ENCODE measurements at regions not wholly inside any gene's neighbourhood (a gene's known extent, or its start where the extent isn't known, plus 50 kb on each side); places are given as distances from the start of the nearest gene placed in this dataset.

DNA sequence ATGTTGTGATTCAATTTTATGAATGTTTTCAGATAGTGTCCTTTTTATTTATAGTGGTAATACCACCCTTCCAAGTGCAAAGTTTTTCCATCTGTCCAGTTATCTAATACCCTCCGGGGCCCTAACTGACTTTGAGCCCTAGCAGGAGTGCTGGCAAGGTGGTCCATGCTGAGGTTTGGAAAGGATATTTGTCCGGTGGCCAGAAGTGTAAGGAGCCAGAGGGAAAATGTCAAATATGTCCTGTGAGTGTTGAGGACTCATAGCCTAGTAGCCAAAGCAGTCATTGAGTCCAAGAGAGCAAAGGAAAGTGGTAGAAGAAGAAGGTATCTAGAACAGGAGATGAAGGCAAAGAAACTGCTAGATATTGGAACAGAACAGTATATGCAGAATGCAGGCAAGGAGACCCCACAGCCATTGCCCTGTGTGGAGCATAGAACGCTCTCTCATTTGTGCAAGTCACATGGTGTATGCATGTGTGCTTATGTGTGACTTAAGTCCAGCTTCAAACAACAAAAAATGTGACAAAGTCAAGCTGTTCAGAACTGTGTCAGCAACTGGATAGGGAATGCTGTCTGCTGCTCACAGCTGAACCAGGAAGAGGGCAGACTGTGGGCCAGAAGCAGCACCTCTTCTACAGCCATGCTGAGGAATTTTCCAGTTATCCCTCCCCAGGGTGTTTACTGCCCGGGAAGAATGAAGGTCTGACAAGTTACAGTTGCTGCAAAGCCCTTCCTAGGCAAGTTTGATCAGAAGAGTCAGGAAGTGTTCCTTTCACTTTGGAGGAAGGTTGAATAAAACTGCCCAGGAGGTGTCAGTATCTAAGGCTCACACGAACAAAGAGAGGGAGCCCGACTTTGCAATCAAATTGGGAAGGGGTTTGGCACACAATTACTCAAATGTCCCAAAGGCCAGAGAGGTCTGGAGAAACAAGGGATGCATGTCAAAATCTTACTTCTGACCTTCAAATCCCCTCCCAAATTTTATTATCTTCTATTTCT, 463.3 kb upstream of the DMAC1 start:
- DNase-seq: no peak

DNA sequence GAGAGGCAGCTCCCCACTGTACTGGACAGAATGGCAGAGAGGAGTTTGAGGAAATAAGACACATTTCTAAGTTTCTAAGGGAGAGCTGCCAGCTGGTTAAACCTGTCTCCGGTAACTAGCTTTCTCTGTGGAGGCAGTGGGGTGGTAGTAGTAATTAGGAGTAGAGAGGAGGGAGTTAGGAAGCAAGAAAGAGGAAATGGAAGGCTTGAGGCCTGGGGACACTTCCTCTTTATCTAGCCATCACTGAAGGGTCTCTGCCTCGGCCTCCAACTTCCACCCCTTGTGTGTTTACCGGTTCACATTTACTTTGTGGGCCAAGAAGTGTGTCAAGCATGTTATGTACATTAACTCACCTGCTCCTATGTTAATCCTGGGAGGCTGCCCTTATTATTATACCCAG, 462.2 kb upstream of the DMAC1 start:
- DNase-seq: no peak

DNA sequence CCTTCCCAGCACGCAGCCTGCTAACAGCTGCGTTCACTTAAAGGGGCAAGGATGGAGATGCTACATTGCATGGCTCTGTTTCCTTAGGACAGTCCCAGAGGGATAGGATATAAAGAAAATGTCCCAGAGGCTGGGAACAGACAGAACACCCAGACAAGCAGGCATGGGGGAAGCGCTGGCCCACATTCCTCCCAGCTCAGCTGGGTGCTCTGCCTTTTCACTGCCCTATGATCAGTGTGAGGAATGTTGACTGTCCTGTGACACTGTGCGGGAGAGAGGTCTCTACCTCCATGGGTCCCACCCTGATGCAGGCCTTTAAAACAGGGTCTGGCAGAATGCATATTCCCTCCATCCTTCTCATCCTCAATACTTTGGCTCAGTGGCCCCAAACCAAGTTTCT, 459.4 kb upstream of the DMAC1 start:
- no peak for DNase-seq

DNA sequence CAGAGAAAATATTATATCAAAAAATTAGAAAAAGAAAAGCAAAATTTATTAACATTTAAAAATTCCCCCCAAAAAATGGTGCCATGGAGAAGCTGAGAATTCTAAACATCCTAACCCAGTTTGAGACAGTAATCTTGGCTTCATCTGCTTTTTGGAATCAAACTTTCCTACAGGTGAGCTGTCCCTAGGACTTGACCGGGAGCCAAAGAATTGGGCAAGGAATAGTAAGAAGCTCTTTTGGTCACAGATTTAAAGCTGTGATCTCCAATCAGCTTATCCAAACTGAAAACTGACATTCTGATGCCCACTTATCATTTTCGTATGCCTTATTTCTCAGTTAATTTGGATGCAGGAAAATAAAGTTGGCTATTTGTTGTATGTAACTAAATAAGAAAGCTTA, 457.3 kb upstream of the DMAC1 start:
- no peak for DNase-seq

DNA sequence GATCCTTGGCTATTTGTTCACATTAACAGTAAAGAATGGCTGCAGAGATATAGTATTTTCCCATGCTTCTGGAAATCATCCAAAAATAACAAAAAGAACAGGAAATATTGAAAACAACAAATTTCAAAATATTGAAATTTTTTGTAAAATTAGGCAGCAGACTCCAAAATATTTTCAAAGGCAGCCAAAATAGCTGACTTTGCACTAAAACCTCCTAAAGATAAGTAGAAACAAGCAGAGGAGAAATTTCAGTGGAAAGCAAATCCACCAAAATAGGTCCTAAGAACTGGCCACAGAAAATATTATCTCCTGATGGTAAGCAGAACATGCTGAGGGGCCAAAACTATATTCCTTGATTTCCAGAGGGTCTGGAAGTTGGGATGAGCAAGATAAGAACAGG, 456.3 kb upstream of the DMAC1 start:
- no peak for DNase-seq

DNA sequence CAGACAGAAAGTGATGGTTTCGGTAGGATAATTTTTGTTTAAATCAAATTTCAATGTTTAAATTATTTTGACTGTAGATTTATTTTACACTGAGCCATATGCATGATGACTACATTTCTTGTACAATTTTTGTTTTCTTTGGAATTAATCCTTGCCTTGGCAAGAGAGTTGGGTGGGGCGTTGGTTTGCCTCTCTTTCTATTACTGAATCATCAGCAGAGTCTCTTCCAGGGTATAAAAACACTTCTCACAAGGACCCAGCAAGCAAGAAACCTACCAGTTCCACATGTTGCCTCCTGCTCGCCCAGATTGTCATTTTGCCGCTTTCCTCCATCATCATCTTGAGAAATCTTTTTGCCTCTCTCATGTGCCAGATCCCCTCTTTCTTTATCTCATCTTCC, 455.0 kb upstream of the DMAC1 start:
- no peak for DNase-seq

DNA sequence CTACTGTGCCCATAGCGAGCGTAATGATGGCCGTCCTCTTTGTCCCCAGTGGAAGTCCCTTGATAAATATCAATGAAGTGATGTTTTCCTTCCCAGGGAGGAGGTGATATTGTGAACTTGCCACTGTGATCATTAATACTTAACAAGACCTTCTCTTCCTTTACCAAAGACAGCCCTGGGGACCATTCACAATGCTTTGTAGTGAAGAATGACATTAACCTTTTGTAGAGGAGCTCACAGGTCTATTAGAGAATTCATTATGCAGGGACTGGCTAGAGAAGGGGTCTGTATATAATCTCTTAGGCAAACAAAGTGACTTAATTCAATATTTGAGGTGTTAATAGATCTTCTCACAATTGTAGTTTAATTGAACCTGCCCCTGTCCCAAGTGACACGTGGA, 452.9 kb upstream of the DMAC1 start:
- DNase-seq: no peak

DNA sequence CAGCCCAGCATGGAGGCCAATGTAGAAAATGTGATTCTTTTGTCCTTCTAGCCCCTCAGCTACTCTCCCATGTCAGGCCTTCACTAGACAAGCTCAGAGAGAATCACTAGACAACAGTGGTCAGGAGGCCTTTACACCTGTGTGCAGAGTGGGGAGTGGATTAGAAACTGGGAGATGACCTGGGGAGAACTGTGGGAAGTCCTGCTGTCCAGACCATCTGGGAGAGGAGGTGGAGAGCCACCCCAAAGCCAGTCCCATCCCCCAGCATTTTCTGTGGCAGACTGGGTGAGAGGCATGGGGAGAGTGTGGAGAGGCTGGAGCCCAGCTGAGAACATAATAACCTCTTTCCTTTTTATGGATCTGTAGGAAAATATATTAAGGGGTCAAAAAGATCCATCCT, 452.0 kb upstream of the DMAC1 start:
- no peak for DNase-seq

DNA sequence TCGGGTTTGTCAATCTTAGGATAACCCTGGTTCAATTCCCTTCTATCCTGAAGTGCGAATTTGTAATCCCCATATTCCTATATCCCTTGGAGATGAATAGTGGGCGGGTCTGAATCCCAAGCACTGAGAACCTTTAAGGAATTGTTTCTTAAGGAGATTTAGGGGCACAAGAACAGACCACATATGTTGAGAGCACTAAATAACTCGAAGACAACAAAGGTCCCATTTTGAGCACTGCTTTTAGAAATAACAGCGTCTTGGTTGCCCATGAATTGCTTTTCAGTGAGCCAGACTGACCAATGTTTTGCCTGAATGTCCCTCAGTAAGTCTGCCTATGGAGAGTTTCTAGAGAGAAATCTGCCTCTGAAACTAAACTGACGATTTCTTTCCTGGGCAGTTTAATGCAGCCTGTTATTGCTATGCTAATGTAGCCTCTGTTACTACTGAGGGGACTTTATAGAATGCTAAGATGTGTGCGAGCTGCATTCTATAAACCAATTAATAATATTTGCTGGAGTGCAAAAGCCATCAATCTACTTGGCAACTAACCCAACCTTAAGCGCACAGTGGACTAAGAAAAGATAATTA, 445.0 kb upstream of the DMAC1 start:
- no peak for DNase-seq

DNA sequence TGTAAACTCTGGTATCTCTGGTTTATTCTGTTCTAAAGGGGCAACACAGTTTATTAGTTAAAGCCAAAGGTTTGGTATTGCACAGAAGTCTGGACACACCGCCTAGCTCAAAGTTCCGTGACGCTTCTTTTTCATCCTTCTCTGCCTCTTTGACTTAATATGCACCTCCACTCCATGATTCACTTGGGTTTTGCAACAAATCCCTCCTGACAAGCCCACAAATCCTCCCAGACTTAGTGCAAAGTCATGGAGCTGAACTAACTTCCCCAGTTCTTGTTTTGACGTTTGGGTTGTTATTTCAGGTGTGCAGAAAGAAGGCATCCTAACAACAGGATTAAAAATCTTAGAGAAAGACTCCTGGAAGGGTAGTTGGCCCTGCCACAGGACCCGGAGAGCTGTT, 441.6 kb upstream of the DMAC1 start:
- DNase-seq: no peak

DNA sequence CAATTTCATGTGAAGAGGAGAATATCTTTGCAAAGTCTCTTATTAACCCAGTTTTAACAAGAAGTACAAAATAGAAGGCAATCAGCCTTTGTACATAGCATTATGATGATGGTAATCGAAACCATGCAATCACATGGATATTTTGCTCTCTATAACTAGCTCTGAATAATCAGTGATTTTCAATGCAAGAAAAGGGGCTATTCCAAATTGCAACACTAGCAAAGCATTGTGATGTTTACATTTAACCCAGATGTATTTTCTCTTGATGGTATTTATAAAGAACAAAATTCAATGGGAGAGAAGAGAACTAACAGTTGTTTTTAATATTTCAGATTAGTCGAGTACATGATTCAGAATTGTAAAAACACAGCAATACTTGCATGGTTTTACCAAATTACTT, 437.5 kb upstream of the DMAC1 start:
- no peak for DNase-seq

DNA sequence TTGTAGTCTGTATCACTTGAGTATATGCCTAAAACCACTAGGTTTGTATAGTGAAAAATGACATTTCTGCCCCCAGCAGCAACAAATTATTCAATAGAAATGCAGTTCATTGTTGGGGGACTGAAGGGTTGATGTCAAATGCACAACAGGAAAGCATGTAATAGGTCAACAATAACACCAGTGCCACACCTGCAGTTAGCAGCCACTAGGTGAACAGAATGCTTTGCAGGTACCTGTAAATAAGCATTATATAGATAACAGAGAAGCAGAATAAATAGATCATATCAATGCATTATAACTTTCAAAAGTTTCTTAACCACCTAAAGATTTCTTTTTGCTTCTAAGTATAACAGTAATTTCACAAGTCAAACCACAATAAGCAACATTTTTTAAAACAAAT, 435.9 kb upstream of the DMAC1 start:
- no peak for DNase-seq

DNA sequence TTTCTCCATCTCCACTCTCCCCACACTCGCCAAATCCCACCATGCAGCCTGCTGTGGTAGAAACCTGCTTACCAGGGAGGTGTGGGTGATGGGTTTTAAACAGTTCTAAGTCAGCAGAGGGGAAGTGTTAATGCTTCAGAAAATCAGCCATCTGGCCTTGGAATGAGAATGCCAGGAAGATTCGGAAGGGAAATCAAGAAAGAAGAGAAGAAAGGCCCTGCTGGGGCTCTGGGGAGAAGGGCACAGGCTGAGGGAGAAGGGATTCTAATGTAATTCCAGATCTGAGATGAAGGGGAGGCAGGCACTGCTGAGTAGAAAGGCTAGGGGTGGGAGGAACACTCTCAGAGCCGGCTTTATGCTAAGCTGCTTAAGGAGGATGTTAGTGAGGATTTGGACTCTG, 434.7 kb upstream of the DMAC1 start:
- DNase-seq: no peak

DNA sequence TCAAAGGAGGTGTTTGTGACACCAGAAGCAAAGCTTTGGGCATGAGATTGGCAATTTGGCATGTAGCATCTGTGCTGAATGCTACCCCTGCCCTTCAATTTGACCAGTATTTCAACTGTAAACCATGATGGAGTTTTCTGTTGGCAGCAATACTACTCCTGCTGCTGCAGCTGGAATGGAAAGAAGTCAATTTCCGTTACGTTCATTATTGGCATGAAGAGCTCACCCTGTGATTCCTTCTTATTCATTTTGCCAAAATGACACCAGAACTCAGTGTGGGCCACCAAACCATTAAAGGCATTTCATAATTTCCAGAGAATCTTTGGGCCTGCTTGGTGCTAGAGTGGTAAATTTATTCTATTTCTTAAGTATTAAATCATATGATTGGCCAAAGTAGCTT, 433.1 kb upstream of the DMAC1 start:
- DNase-seq: no peak

DNA sequence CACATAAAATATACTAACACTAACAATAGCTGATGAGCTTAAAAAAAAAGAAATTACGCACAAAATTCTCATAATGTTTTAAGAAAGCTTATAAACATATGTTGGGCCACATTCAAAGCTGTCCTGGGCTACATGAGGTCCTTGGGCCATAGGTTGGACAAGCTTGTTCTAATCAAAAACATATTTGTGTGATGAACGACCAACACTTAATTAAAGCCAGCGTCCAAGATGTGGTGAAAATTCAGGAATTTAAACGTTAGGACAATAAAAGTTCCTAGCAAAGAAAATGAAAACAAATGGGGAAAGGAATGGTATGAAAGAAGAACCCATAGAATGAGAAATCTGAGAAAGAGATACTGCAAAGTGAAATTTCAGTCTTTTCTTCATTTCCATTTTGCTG, 429.6 kb upstream of the DMAC1 start:
- no peak for DNase-seq

DNA sequence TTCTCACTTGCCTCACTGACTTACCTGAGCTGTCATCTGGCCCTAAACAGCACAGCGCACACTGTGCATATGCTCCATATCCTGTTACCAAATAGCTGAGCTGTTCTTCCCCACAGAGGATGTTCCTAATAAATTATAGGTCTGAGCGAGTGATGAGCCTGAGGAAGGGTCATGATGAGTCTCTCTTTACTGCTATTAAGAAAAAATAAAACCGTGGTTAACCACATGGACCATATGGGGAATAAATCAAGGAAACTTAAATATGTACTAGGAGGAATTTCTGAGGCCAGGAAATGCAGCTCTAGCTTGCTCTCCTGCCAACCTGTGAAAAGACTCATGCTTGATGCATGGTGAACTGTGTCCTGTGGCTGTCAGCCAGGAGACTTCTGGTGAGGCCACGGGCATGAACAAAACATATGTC, 424.8 kb upstream of the DMAC1 start:
- no peak for DNase-seq

DNA sequence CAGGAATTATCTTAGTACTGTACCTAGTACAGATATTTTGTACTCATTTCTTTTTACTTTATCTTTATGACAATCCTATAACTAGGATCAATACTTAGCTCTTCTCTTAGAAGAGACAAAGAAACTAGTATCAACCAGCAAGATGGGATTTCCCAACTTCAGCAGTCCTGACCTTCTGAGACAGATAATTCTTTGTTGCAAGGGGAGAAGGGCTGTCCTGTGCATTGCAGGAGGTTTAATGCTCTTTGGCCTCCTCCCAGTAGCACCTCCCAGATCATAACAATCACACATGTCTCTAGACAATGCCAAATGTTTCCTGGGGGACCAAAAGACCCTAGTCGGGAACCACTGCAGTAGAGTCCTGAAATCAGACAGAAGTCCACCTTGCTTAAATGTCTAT, 424.3 kb upstream of the DMAC1 start:
- DNase-seq: no peak

DNA sequence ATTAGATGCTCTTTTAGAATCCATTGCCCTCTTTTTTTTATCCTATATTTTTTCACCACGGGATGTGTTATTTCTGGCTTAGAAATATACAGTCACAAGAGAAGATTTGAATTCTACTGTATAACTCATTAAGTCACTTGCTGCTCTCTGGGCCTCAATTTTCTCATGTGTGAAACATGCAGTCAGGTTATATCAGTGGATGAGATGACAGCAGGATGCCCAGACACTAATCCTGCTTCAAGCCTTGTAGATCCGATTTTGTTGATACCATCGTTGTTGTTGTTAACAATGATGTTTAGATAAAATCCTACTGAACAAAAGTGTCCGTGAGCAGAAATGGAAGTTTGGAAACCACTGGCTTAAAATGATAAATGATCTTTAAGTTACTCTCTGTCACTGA, 421.9 kb upstream of the DMAC1 start:
- DNase-seq: no peak

DNA sequence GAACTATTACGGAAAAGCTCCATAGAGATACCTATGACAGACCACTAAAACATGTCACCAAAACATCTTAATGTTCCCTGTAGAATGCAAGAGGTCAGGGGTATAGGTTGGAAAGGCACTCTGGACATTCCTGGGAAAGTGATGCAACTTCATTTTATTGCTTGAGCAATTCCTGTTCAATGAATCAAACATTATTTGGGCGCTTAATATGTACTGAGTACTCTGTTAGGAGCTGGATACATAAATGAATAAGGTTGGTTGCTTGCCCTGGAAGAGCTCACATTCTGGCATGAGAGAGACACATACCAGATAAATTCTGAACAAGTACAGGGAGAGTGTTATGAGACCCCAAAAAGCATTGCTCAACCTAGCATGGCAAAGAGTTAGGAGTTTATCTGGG, 408.9 kb upstream of the DMAC1 start:
- DNase-seq: no peak

DNA sequence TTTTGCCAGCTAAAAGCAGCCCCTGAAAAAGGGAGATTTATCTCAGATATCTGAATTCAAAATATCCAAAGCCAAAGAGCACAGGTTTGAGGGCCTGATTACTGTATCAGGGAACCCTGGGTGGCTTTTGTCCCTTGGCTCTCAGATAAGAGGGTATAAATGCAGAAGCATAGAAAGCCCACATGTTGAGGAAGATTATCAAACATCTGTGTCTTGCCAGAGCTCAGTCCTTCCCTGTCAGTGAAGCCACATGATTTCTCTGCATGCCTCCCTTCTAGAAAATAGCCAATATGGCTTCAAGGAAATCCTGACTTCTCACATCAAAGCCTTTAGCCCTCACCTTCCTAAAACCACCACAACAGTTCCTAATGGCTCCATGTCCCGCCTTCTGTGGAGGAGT, 408.0 kb upstream of the DMAC1 start:
- no peak for DNase-seq

DNA sequence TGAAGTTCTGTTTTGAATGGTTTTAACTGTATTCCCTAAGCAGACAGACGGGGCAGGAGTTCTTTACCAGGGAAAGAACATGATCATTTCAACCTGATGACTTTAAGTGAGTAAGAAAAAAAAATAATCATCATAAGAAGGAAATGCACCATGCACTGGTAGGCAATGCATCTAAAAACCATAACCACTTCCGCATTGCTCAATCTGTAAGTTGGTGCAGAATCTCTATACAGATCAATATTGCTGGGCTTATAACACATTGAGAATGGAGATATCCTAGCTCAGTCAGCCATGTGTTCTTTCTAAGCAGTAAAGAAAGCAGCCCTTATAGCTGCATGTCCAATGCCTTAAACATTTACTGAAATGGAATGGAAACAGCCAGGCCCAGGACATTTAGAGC, 407.1 kb upstream of the DMAC1 start:
- DNase-seq: no peak

DNA sequence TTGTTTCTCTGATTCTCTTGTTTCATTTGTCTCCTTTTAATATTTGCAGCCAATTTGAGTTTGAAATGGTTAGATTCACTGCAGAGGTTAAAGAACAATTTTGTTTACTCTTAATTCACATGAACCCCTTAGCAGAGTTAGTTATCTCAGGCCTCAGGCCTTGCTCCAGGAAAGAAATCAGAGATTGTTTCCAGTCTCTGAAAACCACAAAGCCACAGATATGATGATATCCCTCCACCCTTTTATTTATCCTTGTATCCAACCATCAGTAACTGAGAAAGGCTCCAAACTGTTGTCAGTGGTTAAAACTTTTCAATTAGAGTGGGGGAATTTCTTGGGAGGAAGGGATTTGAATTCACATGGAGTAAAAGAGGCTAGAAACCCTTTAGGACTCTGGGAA, 406.0 kb upstream of the DMAC1 start:
- DNase-seq: no peak

DNA sequence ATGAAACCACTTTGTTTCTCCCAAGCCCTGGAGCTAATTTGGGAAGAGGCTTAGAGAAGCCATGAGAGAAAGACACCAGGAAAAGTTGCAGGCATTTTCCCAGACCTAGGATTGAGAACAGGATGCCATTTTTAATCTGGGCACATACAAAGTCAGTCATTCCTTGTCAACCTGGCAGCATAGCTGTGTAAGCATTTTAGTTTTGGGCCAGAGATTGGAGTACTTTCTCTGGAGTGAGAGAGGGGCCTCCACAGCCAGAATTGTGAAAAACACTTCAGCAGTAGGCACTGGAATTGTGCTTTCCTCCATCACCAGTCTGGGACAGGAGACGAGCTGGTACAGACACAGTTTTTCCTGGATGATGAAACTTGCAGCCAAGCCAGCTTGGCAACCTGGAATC, 390.3 kb upstream of the DMAC1 start:
- DNase-seq: no peak

DNA sequence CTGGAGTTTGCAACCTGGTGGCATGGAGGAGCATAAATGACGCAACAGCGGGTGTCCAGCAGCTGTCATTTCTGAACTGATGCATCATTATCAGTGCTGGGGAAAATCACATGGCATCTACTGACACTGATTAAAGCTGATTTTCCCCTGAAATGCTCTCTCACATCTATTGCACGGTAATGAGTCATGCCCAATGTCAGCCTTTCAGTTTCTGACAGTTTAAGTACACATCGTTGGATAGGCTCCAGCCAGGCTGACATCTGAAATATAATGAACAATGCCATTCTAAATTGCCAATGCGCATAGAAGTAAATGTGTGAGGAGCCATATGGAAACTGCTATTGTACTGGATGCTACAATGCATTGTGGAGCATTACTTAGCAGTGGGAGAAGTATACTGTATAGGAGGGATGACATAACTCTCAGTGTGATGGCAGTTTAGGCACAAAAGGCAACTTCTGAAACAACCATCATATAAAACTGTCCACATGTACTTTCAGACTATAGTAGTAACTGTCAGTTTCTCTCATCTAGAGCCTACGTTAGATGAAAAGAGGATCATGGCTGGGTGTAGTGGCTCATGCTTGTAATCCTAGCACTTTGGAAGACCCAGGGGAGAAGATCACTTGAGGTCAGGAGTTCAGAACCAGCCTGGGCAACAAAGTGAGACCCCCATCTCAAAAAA, 389.3 kb upstream of the DMAC1 start:
- DNase-seq: no peak
